ENCODE measurements at regions not wholly inside any gene's neighbourhood (a gene's known extent, or its start where the extent isn't known, plus 50 kb on each side); places are given as distances from the start of the nearest gene placed in this dataset.

DNA sequence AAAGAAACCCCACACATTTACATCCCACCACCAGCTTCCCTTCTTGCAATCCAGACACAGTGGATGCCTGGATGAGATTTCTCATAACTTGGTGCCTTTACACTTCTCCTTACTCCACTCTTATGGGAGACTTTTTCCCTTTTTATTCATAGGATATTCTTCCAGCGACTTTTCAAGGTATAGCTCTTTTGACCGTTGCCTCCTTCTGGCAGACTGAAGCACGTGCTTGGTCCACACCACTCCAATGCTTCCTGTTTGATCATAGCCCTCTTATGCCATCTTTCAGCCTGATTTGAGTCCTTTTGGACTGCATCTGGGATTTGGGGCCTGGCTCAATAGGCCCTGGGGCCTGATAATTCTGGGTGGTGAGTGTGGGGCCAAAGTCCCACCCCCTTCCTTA is 87.7 kb downstream of the ERCC5 start:
- DNase-seq, result no peak

DNA sequence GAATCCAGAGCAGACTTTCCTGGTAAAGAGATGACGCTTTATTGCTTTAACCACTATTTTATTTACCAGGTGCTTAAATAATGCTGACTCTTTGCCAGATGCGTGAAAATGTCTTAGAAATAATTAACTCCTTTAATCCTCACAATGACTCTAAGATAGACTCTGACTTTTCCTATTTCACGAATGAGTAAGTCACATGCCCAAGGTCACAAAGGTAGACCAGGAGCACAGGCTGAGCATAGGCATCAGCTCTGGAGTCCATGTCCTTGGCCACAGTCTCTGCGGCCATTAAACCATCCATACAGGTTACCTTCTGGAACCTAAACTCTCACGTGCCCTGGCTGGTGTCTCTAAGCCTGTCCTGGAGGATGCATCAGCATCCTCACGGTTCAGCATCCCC is 87.3 kb downstream of the ERCC5 start:
- DNase-seq, result no peak

DNA sequence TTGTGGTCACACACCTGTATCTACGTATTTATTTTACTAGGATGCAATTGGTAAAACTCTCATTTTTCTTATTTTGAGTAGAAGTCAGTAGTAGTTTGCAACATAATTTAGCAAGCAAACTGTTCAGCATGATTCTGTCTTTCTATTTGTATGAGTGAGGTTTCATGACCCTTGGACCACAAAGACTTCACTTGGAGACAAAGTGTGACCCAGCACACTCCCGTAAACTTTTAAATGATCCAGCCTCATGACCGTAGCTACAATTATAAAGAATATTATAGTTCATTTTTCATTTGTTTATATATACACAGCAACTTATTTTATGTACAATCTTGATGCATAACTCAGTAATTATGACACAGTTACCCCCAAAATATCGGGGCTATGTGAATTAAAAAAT is 86.5 kb downstream of the ERCC5 start:
- DNase-seq, result no peak

DNA sequence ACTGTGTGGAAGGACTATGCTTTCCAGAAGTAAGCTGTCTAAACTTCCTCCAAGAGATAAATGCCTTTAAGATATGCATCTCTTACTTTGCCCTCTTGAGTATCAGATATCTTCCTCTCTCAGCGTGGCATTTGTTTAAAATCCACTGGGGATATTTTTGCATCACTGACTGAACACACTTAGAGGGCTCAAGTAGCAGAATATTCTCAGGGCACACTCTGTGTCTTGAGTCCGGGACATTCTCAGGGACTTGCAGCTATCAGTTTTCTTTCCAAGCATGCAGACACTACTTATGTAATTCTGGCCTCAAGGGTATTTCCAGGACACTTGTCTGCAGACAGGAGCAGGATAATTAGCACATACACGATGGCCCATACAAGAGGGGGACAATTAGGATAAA is 84.7 kb downstream of the ERCC5 start:
- DNase-seq, result no peak

DNA sequence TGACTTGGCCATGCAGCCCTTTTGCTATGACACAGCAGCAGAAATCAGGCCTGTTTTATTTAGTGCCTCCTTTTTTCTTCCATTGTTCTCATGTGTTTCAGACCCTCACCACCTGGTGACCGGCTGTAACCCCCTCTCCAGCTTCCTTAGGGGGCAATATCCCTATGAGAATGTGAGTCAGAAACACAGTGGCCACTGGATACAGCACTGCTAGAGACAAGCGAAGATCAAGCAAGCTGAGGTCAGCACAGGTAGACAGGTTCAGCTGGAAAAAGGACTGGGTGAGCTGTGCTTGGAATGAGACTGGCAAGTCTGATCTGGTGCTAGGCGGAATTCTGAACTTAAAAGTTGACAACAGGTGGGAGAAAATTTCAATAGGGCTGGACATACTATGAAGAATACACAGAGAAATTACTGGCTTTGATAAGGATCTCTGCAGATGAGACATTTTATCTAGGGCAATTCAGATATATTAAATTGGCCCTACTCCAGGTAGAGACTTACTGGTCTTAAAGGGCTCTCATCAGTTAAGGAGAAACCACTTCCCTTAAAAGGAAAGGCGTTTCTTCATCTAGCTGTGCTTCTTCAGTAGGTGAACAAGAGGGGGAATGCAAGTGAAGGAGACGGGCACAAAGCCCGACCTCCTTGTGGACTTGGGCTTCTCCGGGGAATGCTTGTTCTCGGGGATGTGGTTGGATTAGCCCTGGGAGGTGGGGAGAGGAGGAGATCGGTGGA is 83.3 kb downstream of the ERCC5 start:
- no peak for DNase-seq

Measured in C1 segment of cervical spinal cord (tissue), 14 donors.